HG03108 (cell line): ENCODE measurements at regions not wholly inside any gene's neighbourhood (a gene's known extent, or its start where the extent isn't known, plus 50 kb on each side); places are given as distances from the start of the nearest gene placed in this dataset.
"Not testable (repeated sequence)": the region's sequence is repeated elsewhere in the genome, so short reads cannot be mapped to it uniquely, and the experiment has no call there.

Source experiments
- ATAC-seq: cut with Tn5 transposase; IDR thresholded peaks from one replicate; pipeline ENCODE4 v1.9.1; 2021; ENCODE audit warnings: moderate library complexity; ENCODE audit not compliant: unreplicated experiment

GRCh38 chr6:86487660-86488221 is 449.6 kb upstream of the HTR1E start:
- no peak for ATAC-seq

GRCh38 chr6:86478316-86478715 is 459.0 kb upstream of the HTR1E start:
- ATAC-seq, result not testable (repeated sequence)

DNA sequence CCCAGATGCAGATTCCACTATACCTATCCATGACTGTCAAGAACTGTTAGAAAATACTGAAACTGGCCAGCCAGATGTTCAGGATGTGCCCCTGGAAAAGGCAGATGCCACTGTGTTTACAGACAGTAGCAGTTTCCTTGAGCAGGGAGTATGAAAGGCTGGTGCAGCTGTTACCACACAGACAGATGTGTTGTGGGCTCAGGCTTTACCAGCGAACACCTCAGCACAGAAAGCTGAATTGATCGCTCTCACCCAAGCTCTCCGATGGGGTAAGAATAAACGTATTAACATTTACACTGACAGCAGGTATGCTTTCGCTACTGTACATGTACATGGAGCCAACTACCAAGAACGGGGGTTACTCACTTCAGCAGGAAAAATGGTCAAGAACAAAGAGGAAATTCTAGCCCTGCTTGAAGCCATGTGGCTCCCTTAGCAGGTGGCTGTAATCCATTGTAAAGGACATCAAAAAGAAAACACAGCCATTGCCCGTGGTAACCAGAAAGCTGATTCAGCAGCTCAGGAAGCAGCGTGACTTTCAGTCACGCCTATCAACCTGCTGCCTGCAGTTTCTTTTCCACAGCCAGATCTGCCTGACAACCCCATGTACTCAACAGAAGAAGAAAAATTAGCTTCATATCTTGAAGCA is 459.7 kb upstream of the HTR1E start:
- no peak for ATAC-seq

- ATAC-seq, result no peak
These were observed 461.0 kb upstream of the HTR1E start for GRCh38 chr6:86476311-86476710.

DNA sequence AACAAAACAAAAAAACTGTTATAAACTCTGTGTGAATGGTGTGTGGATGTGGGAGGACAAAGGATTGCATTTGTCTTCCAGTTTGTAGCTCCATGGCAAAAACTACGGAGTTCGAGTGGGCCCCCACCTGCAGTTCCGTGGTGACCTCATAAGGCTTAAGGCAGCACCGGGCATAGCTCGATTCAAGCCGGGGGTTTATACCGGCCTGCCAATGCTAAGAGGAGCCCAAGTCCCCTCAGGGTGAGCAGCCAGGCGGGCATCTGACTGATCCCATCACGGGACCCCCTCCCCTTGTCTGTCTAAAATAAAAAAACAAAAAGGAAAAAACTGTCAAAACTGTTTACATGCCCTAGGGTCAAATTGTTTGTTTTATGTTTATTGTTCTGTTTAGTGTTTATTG is 463.2 kb upstream of the HTR1E start:
- no peak for ATAC-seq

- ATAC-seq, result no peak
These were observed 465.5 kb upstream of the HTR1E start for GRCh38 chr6:86471791-86472190.

DNA sequence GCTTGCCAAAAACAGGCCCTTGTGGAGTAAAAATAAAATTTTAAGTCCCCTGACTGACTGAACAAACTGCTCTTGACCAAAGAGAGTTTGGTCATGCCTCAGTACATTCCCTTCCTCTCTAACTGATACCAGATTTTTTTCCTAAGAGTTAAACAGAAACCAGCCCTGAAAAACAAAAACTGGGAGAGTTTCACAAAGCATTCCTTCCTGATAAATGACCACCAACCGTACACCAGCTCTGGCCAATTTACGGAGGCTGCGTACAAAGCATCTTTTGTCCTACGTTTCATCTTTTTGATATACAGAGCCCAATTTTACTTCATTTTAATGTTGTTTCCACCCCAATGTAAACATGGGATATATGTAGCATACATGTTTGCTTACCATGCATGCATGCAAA is 477.4 kb upstream of the HTR1E start:
- ATAC-seq, result no peak

DNA sequence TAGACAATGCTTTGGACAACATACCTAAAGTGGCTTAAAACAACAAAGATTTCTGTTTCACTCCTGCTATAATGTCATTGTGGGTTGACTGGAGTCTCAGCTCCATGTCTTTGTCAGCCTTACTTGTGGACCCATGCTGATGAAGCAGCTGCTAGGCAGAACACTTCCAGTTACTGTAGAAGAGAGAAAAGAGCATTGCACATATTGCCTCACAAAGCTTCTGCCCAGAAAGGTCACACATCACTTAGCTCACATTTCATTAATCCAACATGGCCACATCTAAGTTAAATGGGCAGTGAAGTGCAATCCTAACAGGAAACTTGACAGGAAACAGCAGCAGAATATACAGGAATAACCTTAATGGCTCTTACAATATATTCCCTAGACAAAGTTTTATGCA is 480.5 kb upstream of the HTR1E start:
- no peak for ATAC-seq

GRCh38 chr6:86453232-86453631 is 484.1 kb upstream of the HTR1E start:
- no peak for ATAC-seq

- ATAC-seq, result no peak
These were observed 488.9 kb upstream of the HTR1E start for GRCh38 chr6:86448398-86448797.

- ATAC-seq, result no peak
These were observed 496.7 kb upstream of the HTR1E start for GRCh38 chr6:86440608-86441007.

DNA sequence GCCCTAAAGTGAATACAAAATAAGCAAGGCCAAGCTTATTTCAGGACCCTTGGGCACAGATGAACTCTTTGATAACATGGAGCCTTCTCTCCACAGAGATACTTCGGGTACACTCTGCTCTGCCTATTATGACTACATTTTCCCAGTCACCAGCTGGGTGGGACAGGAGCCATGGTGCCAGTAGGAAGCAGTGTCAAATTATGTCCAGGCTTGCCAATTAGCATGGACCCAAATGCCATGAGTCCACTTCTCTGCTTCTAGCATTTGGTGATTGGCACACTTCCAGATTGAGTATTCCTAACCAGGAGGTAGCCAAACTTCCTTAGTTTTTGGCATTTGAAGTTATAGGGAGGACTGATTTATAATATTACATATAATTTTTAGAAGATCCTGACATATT is 513.8 kb upstream of the HTR1E start:
- no peak for ATAC-seq

DNA sequence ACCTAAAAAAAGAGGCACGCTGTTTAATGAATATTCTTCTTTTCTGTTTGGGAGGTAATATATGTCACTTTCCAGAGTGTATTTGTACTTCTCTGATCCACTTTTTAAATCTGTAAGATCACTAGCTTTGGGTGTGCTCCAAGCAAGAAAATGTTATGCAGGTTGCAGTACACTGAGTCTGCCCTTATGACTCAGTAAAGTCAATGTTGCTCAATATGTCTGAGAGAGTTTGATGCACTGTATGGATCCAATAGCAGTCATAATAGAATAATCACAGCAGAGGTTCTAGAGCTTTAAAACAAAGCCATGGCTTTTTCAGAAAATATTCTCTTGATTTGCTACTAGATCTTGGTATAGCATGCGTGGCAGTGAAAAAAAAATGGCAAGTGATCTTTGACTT is 525.3 kb upstream of the HTR1E start:
- no peak for ATAC-seq

DNA sequence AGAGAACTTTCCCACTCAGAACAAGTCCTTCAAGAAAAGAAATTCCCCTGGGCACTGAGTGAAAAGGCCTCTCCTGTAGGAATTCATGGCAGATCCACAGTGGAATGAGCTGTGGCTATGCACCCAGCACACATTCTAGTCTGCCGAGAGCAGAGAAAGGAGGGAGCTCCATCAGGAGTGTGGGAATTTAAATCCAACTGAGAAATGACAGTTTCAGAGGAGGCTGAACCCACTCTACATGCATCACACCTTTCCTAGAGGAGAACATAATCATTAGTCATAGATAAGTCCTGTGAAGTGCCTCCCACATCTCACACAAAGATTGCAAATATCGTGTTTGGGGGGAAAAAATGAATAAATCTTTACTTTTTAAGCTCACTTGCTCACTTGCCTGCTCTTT is 530.2 kb upstream of the HTR1E start:
- no peak for ATAC-seq

- not testable (repeated sequence) for ATAC-seq
These were observed 544.5 kb upstream of the HTR1E start for GRCh38 chr6:86392850-86393249.

- no peak for ATAC-seq
These were observed 556.7 kb upstream of the HTR1E start for GRCh38 chr6:86380571-86381125.

GRCh38 chr6:86357877-86358276 is 579.5 kb upstream of the HTR1E start:
- no peak for ATAC-seq

DNA sequence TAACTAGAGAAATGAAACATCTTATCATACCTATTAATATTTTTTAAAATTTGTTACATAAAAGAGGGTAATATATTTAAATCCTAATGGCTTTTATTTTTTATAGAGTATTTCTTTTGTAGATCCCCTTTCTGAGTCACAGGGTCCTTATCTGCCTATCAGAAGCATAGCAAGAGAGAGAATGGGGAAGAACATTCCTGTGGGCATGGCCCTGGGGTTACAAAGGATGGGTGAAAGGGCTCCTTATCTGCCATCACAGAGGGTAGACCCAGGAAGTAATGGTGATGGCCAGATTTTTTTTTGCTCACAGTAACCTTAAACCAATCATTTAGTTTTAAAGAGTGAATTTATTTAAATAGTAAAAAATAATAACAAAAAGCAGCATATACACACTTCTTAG is 582.1 kb upstream of the HTR1E start:
- no peak for ATAC-seq

GRCh38 chr6:86331919-86332318 is 605.4 kb upstream of the HTR1E start:
- ATAC-seq, result no peak

GRCh38 chr6:86331265-86331840 is 606.0 kb upstream of the HTR1E start:
- no peak for ATAC-seq

DNA sequence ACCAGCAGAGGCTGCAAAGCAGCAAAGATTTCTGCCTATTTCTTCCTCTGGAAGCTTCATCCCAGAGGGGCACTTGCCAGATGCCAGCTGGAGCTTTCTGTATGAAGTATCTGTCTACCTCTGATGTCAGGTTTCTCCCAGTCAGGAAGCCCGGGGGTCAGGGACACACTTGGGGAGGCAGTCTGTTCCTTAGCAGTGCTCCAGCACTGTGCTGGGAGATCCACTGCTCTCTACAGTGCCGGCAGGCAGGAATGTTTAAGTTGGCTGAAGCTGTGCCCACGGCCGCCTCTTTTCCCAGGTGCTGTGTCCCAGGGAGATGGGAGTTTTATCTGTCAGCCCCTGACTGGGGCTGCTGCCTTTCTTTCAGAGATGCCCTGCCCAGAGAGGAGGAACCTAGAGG is 631.1 kb upstream of the HTR1E start:
- no peak for ATAC-seq

GRCh38 chr6:86285876-86286275 is 643.2 kb upstream of the SYNCRIP start:
- no peak for ATAC-seq
